ENCODE measurements at regions not wholly inside any gene's neighbourhood (a gene's known extent, or its start where the extent isn't known, plus 50 kb on each side); places are given as distances from the start of the nearest gene placed in this dataset.
A peak's percentile ranks its signal among the peaks of the same experiment; 100 is the strongest.
"Not testable (repeated sequence)": the region's sequence is repeated elsewhere in the genome, so short reads cannot be mapped to it uniquely, and the experiment has no call there.

DNA sequence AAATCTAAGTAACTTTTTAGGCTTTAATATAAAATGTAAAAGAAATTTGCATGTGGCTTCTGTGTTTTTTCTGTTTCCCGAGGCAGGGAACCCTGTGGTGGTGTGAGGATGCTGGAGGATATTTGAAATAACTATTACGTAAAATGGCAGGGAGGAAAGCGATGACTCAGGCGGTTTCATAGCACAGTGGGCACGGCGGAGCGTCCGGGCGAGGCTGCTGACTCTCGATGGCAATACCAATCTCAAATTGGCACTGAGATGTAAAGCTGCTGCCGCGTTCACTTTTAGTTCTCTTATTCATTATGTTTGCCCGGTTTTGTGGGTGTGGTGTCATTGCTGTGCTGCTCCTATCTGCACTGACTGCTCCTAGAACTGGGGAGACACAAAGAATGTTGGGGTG is 254.3 kb downstream of the THBS2 start:
- ChIA-PET CTCF (interaction anchor here (0.5 to 0.7 kb wide), 3 partner anchors 382 to 1043 kb away, joined by 3 read pairs; no protein-coding TSS in a partner anchor), POLR2A (ENCODE audit: low non-redundant PET) (no interaction called here)
- no peak for TF ChIP-seq CTCF (conservative IDR thresholded peaks at IDR 0.05; ENCODE audit: low read depth)
- peak; percentile 90 for DNase-seq (ENCODE audit: low spot score)
- peak overlapping the region; percentile 71 for H3K27ac ChIP-seq

GRCh38 chr6:168996356-168996625 is 257.4 kb downstream of the THBS2 start:
- TF ChIP-seq CTCF (conservative IDR thresholded peaks at IDR 0.05; ENCODE audit: low read depth), result no peak
- CTCF ChIA-PET, result interaction anchor here (0.7 kb wide), 1 partner anchor 44 kb away, joined by 3 read pairs; no protein-coding TSS in a partner anchor
- POLR2A ChIA-PET (ENCODE audit: low non-redundant PET), result no interaction called here
- no peak for DNase-seq (ENCODE audit: low spot score)
- no peak overlapping the region for H3K27ac ChIP-seq

GRCh38 chr6:168995526-168996355 is 257.9 kb downstream of the THBS2 start:
- TF ChIP-seq CTCF (conservative IDR thresholded peaks at IDR 0.05; ENCODE audit: low read depth), result no peak
- POLR2A ChIA-PET (ENCODE audit: low non-redundant PET), result no interaction called here
- CTCF ChIA-PET, result no interaction called here
- DNase-seq (ENCODE audit: low spot score), result no peak
- no peak overlapping the region for H3K27ac ChIP-seq

DNA sequence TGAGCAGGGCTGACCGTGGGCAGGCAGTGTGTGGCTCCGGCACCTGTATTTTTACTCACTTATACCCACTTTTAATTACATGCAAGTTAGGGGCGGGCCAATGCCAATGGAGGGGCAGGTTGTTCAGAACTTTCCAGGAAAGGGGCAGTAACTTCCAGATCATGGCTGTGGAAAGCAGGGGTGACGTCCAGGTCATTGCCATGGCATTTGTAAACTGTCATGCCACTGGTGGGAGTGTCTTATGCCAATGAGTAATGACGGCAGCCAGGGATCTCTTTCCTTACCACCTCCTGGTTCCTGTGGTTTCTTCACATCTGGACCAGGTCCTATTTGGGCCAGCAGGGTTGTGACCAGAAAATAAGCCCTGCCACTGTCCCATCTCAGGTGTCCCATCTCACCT is 258.7 kb downstream of the THBS2 start:
- H3K27ac ChIP-seq, result no peak overlapping the region
- ChIA-PET POLR2A (ENCODE audit: low non-redundant PET) (no interaction called here), CTCF (interaction anchor here (0.6 kb wide), 1 partner anchor 25 kb away, joined by 3 read pairs; no protein-coding TSS in a partner anchor)
- DNase-seq (ENCODE audit: low spot score), result no peak
- TF ChIP-seq CTCF (conservative IDR thresholded peaks at IDR 0.05; ENCODE audit: low read depth), result no peak

DNA sequence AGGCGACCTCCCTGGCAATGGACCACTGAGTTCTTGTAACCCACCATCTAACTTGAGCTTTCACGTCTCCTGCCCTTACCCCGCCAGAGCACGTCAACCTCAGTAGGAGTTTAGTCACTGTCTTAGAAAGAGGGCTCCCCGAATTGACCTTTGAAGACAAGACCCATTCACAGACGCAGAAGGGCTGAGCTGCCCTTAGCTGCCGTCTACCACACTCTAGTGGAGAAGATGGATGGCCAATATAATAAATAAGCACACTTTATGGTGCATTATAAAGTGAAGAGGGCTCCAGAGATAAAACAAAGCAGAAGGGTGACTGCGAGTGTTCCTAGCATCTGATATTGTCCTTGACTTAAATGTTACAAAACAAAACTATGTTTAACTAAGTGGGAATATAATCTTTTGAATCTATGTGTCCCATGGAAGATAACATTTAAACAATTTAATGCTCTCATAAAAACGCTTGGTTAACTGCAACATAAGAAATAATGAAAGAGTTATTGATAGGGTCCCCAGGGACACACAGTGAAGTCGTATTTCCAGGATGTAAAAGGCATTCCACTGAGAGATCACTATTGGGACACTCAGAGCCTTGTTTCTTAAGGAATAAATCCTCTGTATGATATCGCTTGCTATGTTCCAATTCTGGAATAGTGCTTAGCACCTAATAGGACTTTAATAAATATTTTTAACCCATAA is 261.1 kb downstream of the THBS2 start:
- CTCF ChIA-PET, result interaction anchor here (0.6 kb wide), 1 partner anchor 28 kb away, joined by 3 read pairs; no protein-coding TSS in a partner anchor
- TF ChIP-seq CTCF (conservative IDR thresholded peaks at IDR 0.05; ENCODE audit: low read depth), result no peak
- no peak overlapping the region for H3K27ac ChIP-seq
- POLR2A ChIA-PET (ENCODE audit: low non-redundant PET), result no interaction called here
- no peak for DNase-seq (ENCODE audit: low spot score)

DNA sequence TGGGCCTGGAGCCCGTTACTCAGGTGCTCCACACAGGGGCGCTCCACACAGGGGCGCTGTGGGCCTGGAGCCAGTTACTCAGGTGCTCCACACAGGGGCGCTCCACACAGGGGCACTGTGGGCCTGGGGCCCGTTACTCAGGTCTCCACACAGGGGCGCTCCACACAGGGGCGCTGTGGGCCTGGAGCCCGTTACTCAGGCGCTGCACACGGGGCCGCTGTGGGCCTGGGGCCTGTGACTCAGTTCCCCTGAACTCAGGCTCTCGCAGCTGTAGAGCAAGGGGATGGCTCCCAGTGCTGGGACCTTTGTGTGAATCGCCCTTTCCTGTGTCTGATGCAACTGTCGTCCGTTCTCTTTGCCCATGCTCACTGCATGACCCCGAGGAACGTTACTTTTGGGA is 262.0 kb downstream of the THBS2 start:
- H3K27ac ChIP-seq; DNase-seq (ENCODE audit: low spot score); CTCF ChIA-PET; POLR2A ChIA-PET (ENCODE audit: low non-redundant PET): not testable (repeated sequence)
